ENCODE measurements at regions not wholly inside any gene's neighbourhood (a gene's known extent, or its start where the extent isn't known, plus 50 kb on each side); places are given as distances from the start of the nearest gene placed in this dataset.

DNA sequence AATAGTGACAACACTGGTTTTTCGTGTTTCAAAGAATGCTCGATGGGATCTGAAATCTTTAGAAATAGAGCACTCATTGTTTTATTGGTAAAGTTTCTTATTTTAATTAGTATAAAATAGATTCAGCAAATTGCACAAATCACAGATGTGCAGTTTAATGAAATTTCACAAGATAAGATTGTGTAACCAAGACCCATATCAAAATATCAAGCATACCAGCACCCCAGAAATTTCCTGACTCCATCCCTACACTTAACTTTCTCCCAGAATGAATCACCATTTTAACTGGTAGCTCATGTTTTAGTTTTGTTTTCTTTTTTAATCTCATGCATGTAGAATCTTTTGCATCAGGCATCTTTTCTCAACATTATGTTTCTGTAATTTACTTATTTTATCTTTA, 185.9 kb downstream of the KCNJ2 start:
- DNase-seq (no peak), ATAC-seq (no peak)
- Mint-ChIP-seq H3K4me3 (no peak overlapping the region), H3K27ac (no peak overlapping the region), H3K36me3 (ENCODE audit: low read depth) (no peaks in the 10 kb centered on the region), H3K4me1 (ENCODE audit: low read depth) (no peaks in the 10 kb centered on the region), H3K27me3 (no peaks in the 10 kb centered on the region), H3K9me3 (no peaks in the 10 kb centered on the region)
- CTCF ChIA-PET, result no interaction called here
- POLR2A ChIA-PET, result no interaction called here
- intact Hi-C loops (cut with micrococcal nuclease), result no loop called here
- TF ChIP-seq, protein P1, sequence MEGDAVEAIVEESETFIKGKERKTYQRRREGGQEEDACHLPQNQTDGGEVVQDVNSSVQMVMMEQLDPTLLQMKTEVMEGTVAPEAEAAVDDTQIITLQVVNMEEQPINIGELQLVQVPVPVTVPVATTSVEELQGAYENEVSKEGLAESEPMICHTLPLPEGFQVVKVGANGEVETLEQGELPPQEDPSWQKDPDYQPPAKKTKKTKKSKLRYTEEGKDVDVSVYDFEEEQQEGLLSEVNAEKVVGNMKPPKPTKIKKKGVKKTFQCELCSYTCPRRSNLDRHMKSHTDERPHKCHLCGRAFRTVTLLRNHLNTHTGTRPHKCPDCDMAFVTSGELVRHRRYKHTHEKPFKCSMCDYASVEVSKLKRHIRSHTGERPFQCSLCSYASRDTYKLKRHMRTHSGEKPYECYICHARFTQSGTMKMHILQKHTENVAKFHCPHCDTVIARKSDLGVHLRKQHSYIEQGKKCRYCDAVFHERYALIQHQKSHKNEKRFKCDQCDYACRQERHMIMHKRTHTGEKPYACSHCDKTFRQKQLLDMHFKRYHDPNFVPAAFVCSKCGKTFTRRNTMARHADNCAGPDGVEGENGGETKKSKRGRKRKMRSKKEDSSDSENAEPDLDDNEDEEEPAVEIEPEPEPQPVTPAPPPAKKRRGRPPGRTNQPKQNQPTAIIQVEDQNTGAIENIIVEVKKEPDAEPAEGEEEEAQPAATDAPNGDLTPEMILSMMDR (IDR thresholded peaks at IDR 0.05), result no peak

GRCh38 chr17:70357190-70357589, 187.9 kb downstream of the KCNJ2 start:
- Mint-ChIP-seq H3K4me1 (ENCODE audit: low read depth) (no peaks in the 10 kb centered on the region), H3K4me3 (no peak overlapping the region), H3K27ac (no peak overlapping the region), H3K36me3 (ENCODE audit: low read depth) (no peaks in the 10 kb centered on the region), H3K27me3 (no peaks in the 10 kb centered on the region), H3K9me3 (no peaks in the 10 kb centered on the region)
- ChIA-PET POLR2A (no interaction called here), CTCF (no interaction called here)
- ATAC-seq (no peak), DNase-seq (no peak)
- TF ChIP-seq, protein P1 (IDR thresholded peaks at IDR 0.05), result no peak
- intact Hi-C loops (cut with micrococcal nuclease), result no loop called here

DNA sequence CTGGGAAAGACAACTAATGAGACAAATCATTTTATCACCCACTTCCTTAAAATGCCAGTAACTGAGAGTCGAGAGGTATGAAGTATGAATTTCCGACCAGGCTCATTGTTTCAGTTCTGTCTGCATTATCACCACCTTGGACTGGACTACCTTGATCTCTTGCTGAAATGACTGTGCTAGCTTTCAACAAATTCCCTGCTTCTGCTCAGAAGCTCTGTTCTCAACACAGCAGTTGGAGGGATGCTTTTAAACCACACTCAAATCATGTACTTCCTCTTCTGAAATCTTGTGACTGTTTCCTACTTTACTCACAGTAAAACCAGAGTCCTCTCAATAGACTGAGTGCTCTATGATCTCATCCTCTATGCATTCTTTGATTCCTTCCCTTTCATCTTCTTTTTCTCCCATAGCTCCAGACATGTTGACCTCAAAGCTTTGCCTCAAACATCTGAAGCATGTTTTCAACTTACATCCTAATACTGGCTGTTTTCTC, 195.8 kb downstream of the KCNJ2 start:
- intact Hi-C loops (cut with micrococcal nuclease), result no loop called here
- TF ChIP-seq, protein P1 (IDR thresholded peaks at IDR 0.05), result no peak
- H3K36me3 Mint-ChIP-seq (ENCODE audit: low read depth), result no peaks in the 10 kb centered on the region
- no peak overlapping the region for H3K27ac Mint-ChIP-seq
- ChIA-PET CTCF (no interaction called here), POLR2A (no interaction called here)
- H3K4me3 Mint-ChIP-seq, result no peak overlapping the region
- DNase-seq, result no peak
- no peak for ATAC-seq
- H3K9me3 Mint-ChIP-seq, result peaks cover 1% of the 10 kb centered on the region
- peaks cover 2% of the 10 kb centered on the region for H3K27me3 Mint-ChIP-seq
- no peaks in the 10 kb centered on the region for H3K4me1 Mint-ChIP-seq (ENCODE audit: low read depth)

- no peak overlapping the region for H3K4me3 Mint-ChIP-seq
- no peak overlapping the region for H3K27ac Mint-ChIP-seq
- POLR2A ChIA-PET, result no interaction called here
- intact Hi-C loops (cut with micrococcal nuclease), result no loop called here
- CTCF ChIA-PET, result interaction anchor here (0.7 kb wide), 1 partner anchor 10 kb away, joined by 3 read pairs; no protein-coding TSS in a partner anchor
- no peak for DNase-seq
- ATAC-seq, result no peak
- H3K27me3 Mint-ChIP-seq, result peaks cover 2% of the 10 kb centered on the region
- no peaks in the 10 kb centered on the region for H3K36me3 Mint-ChIP-seq (ENCODE audit: low read depth)
- H3K9me3 Mint-ChIP-seq, result peaks cover 1% of the 10 kb centered on the region
- TF ChIP-seq, protein P1 (IDR thresholded peaks at IDR 0.05), result no peak
- no peaks in the 10 kb centered on the region for H3K4me1 Mint-ChIP-seq (ENCODE audit: low read depth)
Measured at GRCh38 chr17:70366386-70366785, 197.1 kb downstream of the KCNJ2 start.

- TF ChIP-seq, protein P1 (IDR thresholded peaks at IDR 0.05), result no peak
- no peak for ATAC-seq
- no peak overlapping the region for H3K27ac Mint-ChIP-seq
- H3K36me3 Mint-ChIP-seq (ENCODE audit: low read depth), result no peaks in the 10 kb centered on the region
- intact Hi-C loops (cut with micrococcal nuclease), result no loop called here
- H3K9me3 Mint-ChIP-seq, result peaks cover 1% of the 10 kb centered on the region
- ChIA-PET CTCF (no interaction called here), POLR2A (no interaction called here)
- H3K4me1 Mint-ChIP-seq (ENCODE audit: low read depth), result no peaks in the 10 kb centered on the region
- DNase-seq, result no peak
- H3K4me3 Mint-ChIP-seq, result no peak overlapping the region
- H3K27me3 Mint-ChIP-seq, result peaks cover 4% of the 10 kb centered on the region
Measured at GRCh38 chr17:70368011-70368410, 198.7 kb downstream of the KCNJ2 start.

Data from activated CD8-positive, alpha-beta T cell treated with anti-CD3 and anti-CD28 coated beads for 36 hours (primary cell).